ENCODE measurements at regions not wholly inside any gene's neighbourhood (a gene's known extent, or its start where the extent isn't known, plus 50 kb on each side); places are given as distances from the start of the nearest gene placed in this dataset.

DNA sequence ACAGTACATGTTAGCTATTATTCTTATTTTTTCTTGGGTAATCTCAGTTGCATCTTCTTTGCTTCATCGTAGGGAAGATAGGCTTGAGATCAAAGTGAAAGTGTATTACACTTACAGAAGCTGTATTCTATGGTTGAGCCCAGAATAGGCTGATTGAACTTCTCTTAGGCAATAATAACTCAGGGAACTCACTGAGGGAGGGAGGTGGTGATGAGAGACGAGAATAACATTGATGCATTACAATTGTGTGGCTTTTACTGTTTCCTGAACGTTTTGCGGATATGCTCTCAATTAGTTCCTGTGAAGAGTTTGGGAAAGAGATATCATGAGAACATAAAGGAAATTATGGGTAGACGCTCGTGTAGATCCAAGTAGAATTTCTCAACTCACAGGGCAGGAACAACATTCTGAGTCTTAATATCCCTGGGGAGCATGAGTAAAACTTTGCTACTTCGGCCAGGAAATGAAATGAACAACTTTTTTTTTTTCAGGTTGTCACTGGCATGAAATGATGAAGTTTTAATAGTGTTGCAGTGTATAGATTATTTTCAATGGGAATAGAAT, 302.2 kb downstream of the TUSC7 start:
- ATAC-seq = no peak
- Histone ChIP-seq H3K36me3 (no peaks in the 10 kb centered on the region), H3K4me1 (no peaks in the 10 kb centered on the region), H3K27ac (no peak overlapping the region), H3K4me3 (no peak overlapping the region), H3K27me3 (no peaks in the 10 kb centered on the region), H3K9me3 (no peaks in the 10 kb centered on the region)
- intact Hi-C loops (cut with DNase I; ENCODE audit: low total_unique reads) (no loop called here), in situ Hi-C loops (cut with MboI; ENCODE audit: low sequenced_read_pairs in 4 of 4) (no loop called here)
- TF ChIP-seq, protein P1, sequence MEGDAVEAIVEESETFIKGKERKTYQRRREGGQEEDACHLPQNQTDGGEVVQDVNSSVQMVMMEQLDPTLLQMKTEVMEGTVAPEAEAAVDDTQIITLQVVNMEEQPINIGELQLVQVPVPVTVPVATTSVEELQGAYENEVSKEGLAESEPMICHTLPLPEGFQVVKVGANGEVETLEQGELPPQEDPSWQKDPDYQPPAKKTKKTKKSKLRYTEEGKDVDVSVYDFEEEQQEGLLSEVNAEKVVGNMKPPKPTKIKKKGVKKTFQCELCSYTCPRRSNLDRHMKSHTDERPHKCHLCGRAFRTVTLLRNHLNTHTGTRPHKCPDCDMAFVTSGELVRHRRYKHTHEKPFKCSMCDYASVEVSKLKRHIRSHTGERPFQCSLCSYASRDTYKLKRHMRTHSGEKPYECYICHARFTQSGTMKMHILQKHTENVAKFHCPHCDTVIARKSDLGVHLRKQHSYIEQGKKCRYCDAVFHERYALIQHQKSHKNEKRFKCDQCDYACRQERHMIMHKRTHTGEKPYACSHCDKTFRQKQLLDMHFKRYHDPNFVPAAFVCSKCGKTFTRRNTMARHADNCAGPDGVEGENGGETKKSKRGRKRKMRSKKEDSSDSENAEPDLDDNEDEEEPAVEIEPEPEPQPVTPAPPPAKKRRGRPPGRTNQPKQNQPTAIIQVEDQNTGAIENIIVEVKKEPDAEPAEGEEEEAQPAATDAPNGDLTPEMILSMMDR (IDR thresholded peaks at IDR 0.05 in 4 of 5, conservative IDR thresholded peaks at IDR 0.05 in 1 of 5) = no peak
- no peak for TF ChIP-seq POLR2A (IDR thresholded peaks at IDR 0.05)
- no peak for DNase-seq

DNA sequence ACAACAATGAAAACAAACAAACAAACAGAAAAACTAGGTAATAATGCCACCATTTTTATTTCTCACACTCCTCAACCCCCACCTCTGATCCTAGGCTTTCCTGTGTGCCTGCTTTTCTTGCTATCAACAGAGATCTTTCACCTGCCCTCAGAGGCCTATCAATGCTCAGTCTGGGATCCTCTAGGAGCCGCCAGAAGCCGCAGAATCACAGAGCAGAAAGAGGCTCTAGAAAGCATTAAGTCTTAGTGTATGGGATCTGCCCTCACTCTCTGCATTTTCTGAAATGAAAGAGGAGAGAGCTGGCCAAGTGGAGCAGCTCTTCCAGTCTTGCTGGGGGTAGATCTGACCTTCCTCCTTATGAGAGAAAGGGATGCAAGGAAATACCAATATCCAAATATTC, 306.8 kb downstream of the TUSC7 start:
- H3K4me1 ChIP-seq = no peaks in the 10 kb centered on the region
- in situ Hi-C loops (cut with MboI; ENCODE audit: low sequenced_read_pairs in 4 of 4) (no loop called here), intact Hi-C loops (cut with DNase I; ENCODE audit: low total_unique reads) (no loop called here)
- no peak overlapping the region for H3K27ac ChIP-seq
- TF ChIP-seq, protein P1 (IDR thresholded peaks at IDR 0.05 in 4 of 5, conservative IDR thresholded peaks at IDR 0.05 in 1 of 5) = no peak
- no peak for TF ChIP-seq POLR2A (IDR thresholded peaks at IDR 0.05)
- no peak for DNase-seq
- no peaks in the 10 kb centered on the region for H3K27me3 ChIP-seq
- no peak overlapping the region for H3K4me3 ChIP-seq
- no peaks in the 10 kb centered on the region for H3K36me3 ChIP-seq
- ATAC-seq = no peak
- no peaks in the 10 kb centered on the region for H3K9me3 ChIP-seq

DNA sequence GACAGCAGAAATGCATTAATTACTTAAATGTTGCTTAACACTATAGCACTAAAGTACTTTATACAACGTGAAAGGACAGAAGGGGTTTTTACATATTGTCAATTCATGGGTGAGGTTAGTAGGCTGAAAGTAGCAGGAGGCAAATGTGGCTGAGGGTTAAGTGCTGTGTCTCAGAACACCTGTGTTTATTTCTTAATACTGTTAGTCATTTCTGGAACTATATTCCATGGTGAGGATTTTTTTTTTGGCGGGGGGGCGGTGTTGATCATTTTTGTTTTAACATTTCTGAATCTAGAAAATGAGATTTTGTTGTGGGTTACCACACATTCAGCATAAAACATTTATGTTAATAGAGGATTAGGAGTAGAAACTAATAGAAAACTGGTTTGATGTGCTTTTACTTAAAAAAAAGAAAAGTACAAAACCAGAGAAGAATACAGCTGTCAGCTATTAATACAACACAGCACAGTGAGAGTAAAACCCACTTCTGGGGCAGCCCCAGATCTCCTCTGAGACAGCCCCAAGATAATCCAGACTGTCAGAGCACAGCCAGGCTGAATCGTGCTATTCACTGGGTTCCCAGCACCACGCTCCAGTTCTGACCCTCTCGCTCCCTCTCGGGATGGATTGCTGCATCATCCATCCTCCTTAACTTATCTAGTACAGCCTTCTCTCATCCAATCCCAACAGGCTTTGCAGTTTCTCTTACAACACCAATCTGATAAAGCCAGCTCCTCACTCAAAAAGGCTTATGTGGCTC, 307.7 kb downstream of the TUSC7 start:
- H3K4me1 ChIP-seq = no peaks in the 10 kb centered on the region
- ATAC-seq (no peak), DNase-seq (no peak)
- in situ Hi-C loops (cut with MboI; ENCODE audit: low sequenced_read_pairs in 4 of 4) (no loop called here), intact Hi-C loops (cut with DNase I; ENCODE audit: low total_unique reads) (no loop called here)
- H3K36me3 ChIP-seq = no peaks in the 10 kb centered on the region
- H3K4me3 ChIP-seq = no peak overlapping the region
- no peaks in the 10 kb centered on the region for H3K27me3 ChIP-seq
- no peaks in the 10 kb centered on the region for H3K9me3 ChIP-seq
- TF ChIP-seq, protein P1 (IDR thresholded peaks at IDR 0.05 in 4 of 5, conservative IDR thresholded peaks at IDR 0.05 in 1 of 5) = no peak
- TF ChIP-seq POLR2A (IDR thresholded peaks at IDR 0.05) = no peak
- H3K27ac ChIP-seq = no peak overlapping the region

DNA sequence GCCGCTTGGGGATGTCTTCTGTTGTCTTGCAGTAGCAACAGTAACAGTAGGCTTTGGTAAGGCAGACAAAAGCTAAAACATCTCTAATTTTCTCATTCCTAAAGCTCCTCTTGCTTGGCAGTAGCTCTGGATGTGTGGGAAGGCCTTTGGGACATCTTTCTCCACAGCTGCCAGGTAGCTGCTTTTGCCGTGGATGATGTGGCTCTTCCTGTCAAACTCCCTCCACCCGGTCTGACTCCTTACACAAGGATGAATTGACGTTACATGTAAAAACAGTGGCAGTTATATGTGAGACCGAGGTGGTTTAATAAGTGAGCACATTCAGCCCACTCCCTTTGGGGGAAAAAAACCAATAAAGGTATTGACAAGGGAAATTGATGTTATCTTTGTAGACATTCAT, 309.1 kb downstream of the TUSC7 start:
- TF ChIP-seq, protein P1 (IDR thresholded peaks at IDR 0.05 in 4 of 5, conservative IDR thresholded peaks at IDR 0.05 in 1 of 5) = no peak
- no peak for TF ChIP-seq POLR2A (IDR thresholded peaks at IDR 0.05)
- Histone ChIP-seq H3K4me1 (no peaks in the 10 kb centered on the region), H3K27me3 (no peaks in the 10 kb centered on the region), H3K4me3 (no peak overlapping the region), H3K36me3 (no peaks in the 10 kb centered on the region), H3K27ac (no peak overlapping the region), H3K9me3 (no peaks in the 10 kb centered on the region)
- intact Hi-C loops (cut with DNase I; ENCODE audit: low total_unique reads) (no loop called here), in situ Hi-C loops (cut with MboI; ENCODE audit: low sequenced_read_pairs in 4 of 4) (no loop called here)
- ATAC-seq (no peak), DNase-seq (no peak)

Measured in gastrocnemius medialis (tissue), 4 donors.